A172 (cell line): ENCODE measurements at regions not wholly inside any gene's neighbourhood (a gene's known extent, or its start where the extent isn't known, plus 50 kb on each side); places are given as distances from the start of the nearest gene placed in this dataset.

Source experiments
- DNase-seq: peaks from one replicate; pipeline ENCODE4 v3.0.0-alpha.2; 2015; ENCODE audit warnings: low spot score

GRCh38 chr4:178556796-178557195, 1114.6 kb upstream of the AGA start:
- no peak for DNase-seq

GRCh38 chr4:178577933-178578332, 1135.7 kb upstream of the AGA start:
- DNase-seq, result no peak

GRCh38 chr4:178595500-178596138, 1153.4 kb upstream of the AGA start:
- DNase-seq, result no peak

- no peak for DNase-seq
Observed at GRCh38 chr4:178598672-178599071, 1156.4 kb upstream of the AGA start.

GRCh38 chr4:178599521-178599920, 1157.3 kb upstream of the AGA start:
- DNase-seq, result no peak

- DNase-seq, result no peak
Observed at GRCh38 chr4:178602833-178603232, 1160.6 kb upstream of the AGA start.

- no peak for DNase-seq
Observed at GRCh38 chr4:178611062-178611461, 1168.8 kb upstream of the AGA start.

GRCh38 chr4:178612733-178613132, 1170.5 kb upstream of the AGA start:
- no peak for DNase-seq

- peak; percentile 67 for DNase-seq
Observed at GRCh38 chr4:178632415-178632814, 1190.2 kb upstream of the AGA start.

- no peak for DNase-seq
Observed at GRCh38 chr4:178633263-178633662, 1191.0 kb upstream of the AGA start.

GRCh38 chr4:178664621-178665020, 1222.4 kb upstream of the AGA start:
- DNase-seq, result no peak

GRCh38 chr4:178665916-178666315, 1223.7 kb upstream of the AGA start:
- no peak for DNase-seq

- no peak for DNase-seq
Observed at GRCh38 chr4:178671766-178672165, 1229.5 kb upstream of the AGA start.

- no peak for DNase-seq
Observed at GRCh38 chr4:178672512-178672911, 1230.3 kb upstream of the AGA start.

- DNase-seq, result no peak
Observed at GRCh38 chr4:178681871-178682270, 1239.6 kb upstream of the AGA start.

- no peak for DNase-seq
Observed at GRCh38 chr4:178689926-178690325, 1247.7 kb upstream of the AGA start.

GRCh38 chr4:178693816-178694215, 1251.6 kb upstream of the AGA start:
- DNase-seq, result no peak

- DNase-seq, result no peak
Observed at GRCh38 chr4:178696515-178696914, 1254.3 kb upstream of the AGA start.

- no peak for DNase-seq
Observed at GRCh38 chr4:178712486-178712885, 1270.2 kb upstream of the AGA start.

- no peak for DNase-seq
Observed at GRCh38 chr4:178738026-178738425, 1295.8 kb upstream of the AGA start.

- DNase-seq, result peak; percentile 29
Observed at GRCh38 chr4:178745203-178745602, 1303.0 kb upstream of the AGA start.

- DNase-seq, result no peak
Observed at GRCh38 chr4:178752954-178753525, 1310.8 kb upstream of the AGA start.

- DNase-seq, result no peak
Observed at GRCh38 chr4:178778496-178778895, 1336.3 kb upstream of the AGA start.

GRCh38 chr4:178781779-178782178, 1339.5 kb upstream of the AGA start:
- DNase-seq, result no peak
